RWPE2 (cell line): ENCODE measurements at regions not wholly inside any gene's neighbourhood (a gene's known extent, or its start where the extent isn't known, plus 50 kb on each side); places are given as distances from the start of the nearest gene placed in this dataset.

ENCODE experiments used
- ATAC-seq: fragments of 200-7000 bp; cut with Tn5 transposase; 3 replicates; pipeline ENCODE4 v1.9.1; 2021; ENCODE audit warnings: low read depth
- DNase-seq: peaks from one replicate; pipeline ENCODE4 v3.0.0-alpha.2; 2020; ENCODE audit warnings: low spot score
- H3K27ac ChIP-seq: fragments of 450-650 bp; 2 replicates; pipeline ENCODE4 v1.5.1; 2017; ENCODE audit warnings: mild to moderate bottlenecking; ENCODE audit not compliant: poor library complexity, severe bottlenecking
- H3K27me3 ChIP-seq: fragments of 250-450 bp; sonication (Bioruptor Pico); 2 replicates; pipeline ENCODE4 v1.5.1; 2021; ENCODE audit warnings: mild to moderate bottlenecking, moderate library complexity; ENCODE audit not compliant: insufficient read depth, poor library complexity, severe bottlenecking
- H3K36me3 ChIP-seq: fragments of 250-450 bp; sonication (Bioruptor Pico); 2 replicates; pipeline ENCODE4 v1.5.1; 2020; ENCODE audit warnings: low read depth, mild to moderate bottlenecking, moderate library complexity
- H3K4me1 ChIP-seq: fragments of 250-450 bp; sonication (Bioruptor Pico); 2 replicates; pipeline ENCODE4 v1.5.1; 2021; ENCODE audit warnings: mild to moderate bottlenecking, moderate library complexity; ENCODE audit not compliant: insufficient read depth, poor library complexity, severe bottlenecking
- H3K4me3 ChIP-seq: fragments of 250-450 bp; sonication (Bioruptor Pico); 2 replicates; pipeline ENCODE4 v1.5.1; 2021; ENCODE audit warnings: mild to moderate bottlenecking, moderate library complexity; ENCODE audit not compliant: severe bottlenecking
- H3K9me3 ChIP-seq: fragments of 250-450 bp; sonication (Bioruptor Pico); 2 replicates; pipeline ENCODE4 v1.5.1; 2021; ENCODE audit warnings: mild to moderate bottlenecking, moderate library complexity; ENCODE audit not compliant: severe bottlenecking
- CTCF ChIP-seq: fragments of 450-650 bp; IDR thresholded peaks from one replicate; pipeline ENCODE4 v1.5.1; 2017; ENCODE audit warnings: mild to moderate bottlenecking, moderate library complexity; ENCODE audit not compliant: poor library complexity, severe bottlenecking

DNA sequence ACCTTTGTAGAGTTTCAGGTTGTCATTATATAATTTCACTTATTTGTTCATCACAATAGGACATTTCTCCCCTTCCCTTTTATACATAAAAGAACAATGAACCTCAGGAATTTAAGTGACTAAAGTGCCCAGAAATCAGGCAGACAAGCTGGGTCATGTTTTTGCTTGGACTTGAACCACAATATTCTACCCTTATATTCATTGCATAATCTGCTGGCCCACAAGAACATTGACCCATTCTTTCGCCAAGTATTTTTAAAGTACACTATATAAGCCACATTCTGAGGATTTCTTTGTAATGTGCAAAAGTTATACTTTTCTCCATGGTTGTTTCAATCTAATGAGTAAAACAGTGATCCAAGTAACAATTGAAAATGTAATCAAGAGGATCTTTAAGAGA lies 637.5 kb upstream of the SLIT2 start:
- Histone ChIP-seq H3K36me3 (no peaks in the 10 kb centered on the region), H3K27me3 (no peaks in the 10 kb centered on the region), H3K4me1 (no peaks in the 10 kb centered on the region), H3K4me3 (no peak overlapping the region), H3K9me3 (peaks cover 3% of the 10 kb centered on the region), H3K27ac (no peak overlapping the region)
- no peak for TF ChIP-seq CTCF
- no peak for ATAC-seq
- DNase-seq = no peak

DNA sequence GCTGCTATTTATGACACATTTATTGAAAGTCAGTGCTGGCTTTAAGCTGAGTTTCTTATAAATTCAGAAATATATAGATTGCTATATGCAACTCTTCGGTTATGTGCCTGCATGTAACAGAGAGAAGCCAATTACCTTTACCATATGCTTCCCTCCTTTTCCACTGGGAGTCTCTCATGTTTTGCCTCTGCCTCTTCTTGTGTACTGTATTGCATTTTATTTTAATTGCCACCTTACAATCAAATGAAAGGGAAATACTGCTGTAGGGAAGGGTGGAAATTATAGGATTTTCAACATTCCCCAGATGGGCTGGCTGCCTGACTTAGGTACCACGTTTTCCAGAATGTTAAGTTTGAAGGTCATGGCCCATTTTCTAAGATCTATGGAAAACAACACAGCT lies 655.4 kb upstream of the SLIT2 start:
- H3K36me3 ChIP-seq = no peaks in the 10 kb centered on the region
- no peaks in the 10 kb centered on the region for H3K4me1 ChIP-seq
- H3K27me3 ChIP-seq = no peaks in the 10 kb centered on the region
- no peak overlapping the region for H3K4me3 ChIP-seq
- ATAC-seq = no peak
- no peaks in the 10 kb centered on the region for H3K9me3 ChIP-seq
- no peak overlapping the region for H3K27ac ChIP-seq
- no peak for DNase-seq
- no peak for TF ChIP-seq CTCF

- Histone ChIP-seq H3K4me3 (no peak overlapping the region), H3K4me1 (no peaks in the 10 kb centered on the region), H3K9me3 (no peaks in the 10 kb centered on the region), H3K36me3 (no peaks in the 10 kb centered on the region), H3K27ac (no peak overlapping the region), H3K27me3 (no peaks in the 10 kb centered on the region)
- ATAC-seq = peak; percentile 61
- DNase-seq = no peak
- TF ChIP-seq CTCF = no peak
Observed at GRCh38 chr4:19592391-19592790, 659.3 kb upstream of the SLIT2 start.

DNA sequence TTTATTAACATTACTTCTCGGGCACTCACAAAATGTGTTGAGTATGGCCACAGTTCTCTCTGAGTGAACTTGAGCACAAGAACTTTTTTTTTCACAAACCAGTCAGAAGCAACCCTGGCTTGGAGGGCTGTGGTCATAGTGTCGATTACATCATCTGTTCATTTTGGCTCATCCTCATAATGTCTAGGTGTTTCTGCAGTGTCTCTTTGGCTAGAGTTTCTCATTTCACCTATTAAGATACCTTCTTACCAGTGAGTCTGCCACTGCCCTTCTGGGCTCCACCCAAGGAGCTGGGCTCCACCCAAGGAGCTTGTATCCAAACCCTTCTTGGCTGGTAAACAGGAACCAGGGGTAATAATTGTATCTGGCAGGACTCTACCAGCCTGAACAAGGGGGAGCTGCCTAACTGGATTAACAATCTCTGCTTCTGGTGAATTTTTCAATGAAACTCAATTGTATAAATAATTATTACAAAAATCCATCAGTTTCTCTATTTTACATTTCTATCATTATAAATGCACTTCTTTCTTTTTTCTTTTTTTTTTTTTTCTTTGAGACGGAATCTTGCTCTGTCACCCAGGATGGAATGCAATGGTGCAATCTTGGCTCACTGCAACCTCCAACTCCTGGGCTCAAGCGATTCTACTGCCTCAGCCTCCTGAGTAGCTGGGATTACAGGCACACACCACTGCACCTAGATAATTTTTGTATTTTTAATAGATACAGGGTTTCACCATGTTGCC lies 667.7 kb upstream of the SLIT2 start:
- TF ChIP-seq CTCF = no peak
- ATAC-seq (0 out of 3 replicates have a peak, but pooled peaks have one; percentile 35), DNase-seq (no peak)

GRCh38 chr4:19580095-19580494 lies 671.6 kb upstream of the SLIT2 start:
- no peak for TF ChIP-seq CTCF
- Histone ChIP-seq H3K4me3 (no peak overlapping the region), H3K9me3 (no peaks in the 10 kb centered on the region), H3K27ac (no peak overlapping the region), H3K36me3 (no peaks in the 10 kb centered on the region), H3K27me3 (no peaks in the 10 kb centered on the region), H3K4me1 (no peaks in the 10 kb centered on the region)
- DNase-seq = no peak
- no peak for ATAC-seq

More for the DNA sequence above, 667.7 kb upstream of the SLIT2 start:
- Histone ChIP-seq H3K27me3 (no peaks in the 10 kb centered on the region), H3K4me3 (no peak overlapping the region), H3K27ac (no peak overlapping the region), H3K36me3 (no peaks in the 10 kb centered on the region), H3K9me3 (no peaks in the 10 kb centered on the region), H3K4me1 (no peaks in the 10 kb centered on the region)
